ENCODE measurements at regions not wholly inside any gene's neighbourhood (a gene's known extent, or its start where the extent isn't known, plus 50 kb on each side); places are given as distances from the start of the nearest gene placed in this dataset.

GRCh38 chr1:17914131-17914530 is 159.0 kb downstream of the ACTL8 start:
- H3K4me1 Mint-ChIP-seq: no peaks in the 10 kb centered on the region
- peaks cover 17% of the 10 kb centered on the region for H3K27me3 Mint-ChIP-seq
- no peak overlapping the region for H3K4me3 Mint-ChIP-seq
- H3K36me3 Mint-ChIP-seq: no peaks in the 10 kb centered on the region
- no peak for ATAC-seq (ENCODE audit: low read depth)
- DNase-seq (ENCODE audit: low spot score in 2 of 2): no peak
- no peaks in the 10 kb centered on the region for H3K9me3 Mint-ChIP-seq
- H3K27ac Mint-ChIP-seq: no peak overlapping the region

- H3K9me3 Mint-ChIP-seq: no peaks in the 10 kb centered on the region
- ATAC-seq (ENCODE audit: low read depth) (no peak), DNase-seq (ENCODE audit: low spot score in 2 of 2) (no peak)
- no peaks in the 10 kb centered on the region for H3K4me1 Mint-ChIP-seq
- no peaks in the 10 kb centered on the region for H3K36me3 Mint-ChIP-seq
- H3K27me3 Mint-ChIP-seq: peaks cover 17% of the 10 kb centered on the region
- H3K27ac Mint-ChIP-seq: no peak overlapping the region
- no peak overlapping the region for H3K4me3 Mint-ChIP-seq
Measured at GRCh38 chr1:17914987-17915386, 159.9 kb downstream of the ACTL8 start.

GRCh38 chr1:17915511-17916197 is 160.5 kb downstream of the ACTL8 start:
- no peak overlapping the region for H3K4me3 Mint-ChIP-seq
- no peaks in the 10 kb centered on the region for H3K36me3 Mint-ChIP-seq
- ATAC-seq (ENCODE audit: low read depth) (no peak), DNase-seq (ENCODE audit: low spot score in 2 of 2) (no peak)
- no peaks in the 10 kb centered on the region for H3K4me1 Mint-ChIP-seq
- no peaks in the 10 kb centered on the region for H3K9me3 Mint-ChIP-seq
- peaks cover 19% of the 10 kb centered on the region for H3K27me3 Mint-ChIP-seq
- H3K27ac Mint-ChIP-seq: no peak overlapping the region

GRCh38 chr1:17916702-17917101 is 161.6 kb downstream of the ACTL8 start:
- H3K36me3 Mint-ChIP-seq: no peaks in the 10 kb centered on the region
- H3K4me1 Mint-ChIP-seq: no peaks in the 10 kb centered on the region
- ATAC-seq (ENCODE audit: low read depth) (no peak), DNase-seq (ENCODE audit: low spot score in 2 of 2) (no peak)
- H3K9me3 Mint-ChIP-seq: no peaks in the 10 kb centered on the region
- H3K27ac Mint-ChIP-seq: no peak overlapping the region
- H3K4me3 Mint-ChIP-seq: no peak overlapping the region
- peaks cover 21% of the 10 kb centered on the region for H3K27me3 Mint-ChIP-seq

- Mint-ChIP-seq H3K27ac (no peak overlapping the region), H3K9me3 (no peaks in the 10 kb centered on the region), H3K36me3 (no peaks in the 10 kb centered on the region), H3K4me3 (no peak overlapping the region), H3K27me3 (peaks cover 27% of the 10 kb centered on the region), H3K4me1 (no peaks in the 10 kb centered on the region)
- ATAC-seq (ENCODE audit: low read depth) (no peak), DNase-seq (ENCODE audit: low spot score in 2 of 2) (no peak)
Measured at GRCh38 chr1:17919525-17920439, 164.6 kb downstream of the ACTL8 start.

GRCh38 chr1:17920881-17921640 is 165.9 kb downstream of the ACTL8 start:
- no peak for DNase-seq (ENCODE audit: low spot score in 2 of 2)
- H3K36me3 Mint-ChIP-seq: no peaks in the 10 kb centered on the region
- H3K4me3 Mint-ChIP-seq: no peak overlapping the region
- no peak for ATAC-seq (ENCODE audit: low read depth)
- H3K27me3 Mint-ChIP-seq: peaks cover 25% of the 10 kb centered on the region
- no peaks in the 10 kb centered on the region for H3K4me1 Mint-ChIP-seq
- H3K9me3 Mint-ChIP-seq: no peaks in the 10 kb centered on the region
- H3K27ac Mint-ChIP-seq: no peak overlapping the region

GRCh38 chr1:17922833-17923232 is 167.7 kb downstream of the ACTL8 start:
- H3K4me3 Mint-ChIP-seq: no peak overlapping the region

GRCh38 chr1:17923666-17924065 is 168.5 kb downstream of the ACTL8 start:
- Mint-ChIP-seq H3K27me3 (peaks cover 21% of the 10 kb centered on the region), H3K4me3 (no peak overlapping the region), H3K4me1 (no peaks in the 10 kb centered on the region), H3K27ac (no peak overlapping the region), H3K36me3 (no peaks in the 10 kb centered on the region), H3K9me3 (no peaks in the 10 kb centered on the region)
- DNase-seq (ENCODE audit: low spot score in 2 of 2): no peak
- ATAC-seq (ENCODE audit: low read depth): no peak

More at GRCh38 chr1:17922833-17923232, 167.7 kb downstream of the ACTL8 start:
- H3K4me1 Mint-ChIP-seq: no peaks in the 10 kb centered on the region
- ATAC-seq (ENCODE audit: low read depth) (no peak), DNase-seq (ENCODE audit: low spot score in 2 of 2) (no peak)
- no peaks in the 10 kb centered on the region for H3K36me3 Mint-ChIP-seq
- H3K27me3 Mint-ChIP-seq: peaks cover 20% of the 10 kb centered on the region
- no peak overlapping the region for H3K27ac Mint-ChIP-seq
- H3K9me3 Mint-ChIP-seq: no peaks in the 10 kb centered on the region

GRCh38 chr1:17924578-17924977 is 169.4 kb downstream of the ACTL8 start:
- no peak for ATAC-seq (ENCODE audit: low read depth)
- H3K27me3 Mint-ChIP-seq: peaks cover 23% of the 10 kb centered on the region

GRCh38 chr1:17925290-17926237 is 170.4 kb downstream of the ACTL8 start:
- no peak for DNase-seq (ENCODE audit: low spot score in 2 of 2)
- Mint-ChIP-seq H3K36me3 (no peaks in the 10 kb centered on the region), H3K4me1 (no peaks in the 10 kb centered on the region), H3K9me3 (no peaks in the 10 kb centered on the region), H3K27ac (no peak overlapping the region), H3K4me3 (no peak overlapping the region), H3K27me3 (peaks cover 18% of the 10 kb centered on the region)
- no peak for ATAC-seq (ENCODE audit: low read depth)

More at GRCh38 chr1:17924578-17924977, 169.4 kb downstream of the ACTL8 start:
- Mint-ChIP-seq H3K27ac (no peak overlapping the region), H3K4me1 (no peaks in the 10 kb centered on the region), H3K4me3 (no peak overlapping the region), H3K9me3 (no peaks in the 10 kb centered on the region), H3K36me3 (no peaks in the 10 kb centered on the region)
- DNase-seq (ENCODE audit: low spot score in 2 of 2): no peak

- H3K9me3 Mint-ChIP-seq: no peaks in the 10 kb centered on the region
- no peak for DNase-seq (ENCODE audit: low spot score in 2 of 2)
- no peak for ATAC-seq (ENCODE audit: low read depth)
- H3K36me3 Mint-ChIP-seq: no peaks in the 10 kb centered on the region
- no peaks in the 10 kb centered on the region for H3K4me1 Mint-ChIP-seq
- H3K4me3 Mint-ChIP-seq: no peak overlapping the region
- H3K27ac Mint-ChIP-seq: no peak overlapping the region
- peaks cover 17% of the 10 kb centered on the region for H3K27me3 Mint-ChIP-seq
Measured at GRCh38 chr1:17926906-17927305, 171.8 kb downstream of the ACTL8 start.

- H3K27me3 Mint-ChIP-seq: peaks cover 13% of the 10 kb centered on the region
- DNase-seq (ENCODE audit: low spot score in 2 of 2) (no peak), ATAC-seq (ENCODE audit: low read depth) (no peak)
- no peak overlapping the region for H3K4me3 Mint-ChIP-seq
- no peaks in the 10 kb centered on the region for H3K9me3 Mint-ChIP-seq
- no peaks in the 10 kb centered on the region for H3K36me3 Mint-ChIP-seq
- no peak overlapping the region for H3K27ac Mint-ChIP-seq
- H3K4me1 Mint-ChIP-seq: no peaks in the 10 kb centered on the region
Measured at GRCh38 chr1:17927952-17928351, 172.8 kb downstream of the ACTL8 start.

GRCh38 chr1:17929224-17929623 is 174.1 kb downstream of the ACTL8 start:
- DNase-seq (ENCODE audit: low spot score in 2 of 2) (no peak), ATAC-seq (ENCODE audit: low read depth) (no peak)
- H3K27me3 Mint-ChIP-seq: peaks cover 10% of the 10 kb centered on the region
- H3K9me3 Mint-ChIP-seq: no peaks in the 10 kb centered on the region
- H3K4me1 Mint-ChIP-seq: no peaks in the 10 kb centered on the region
- H3K36me3 Mint-ChIP-seq: no peaks in the 10 kb centered on the region
- H3K4me3 Mint-ChIP-seq: no peak overlapping the region
- no peak overlapping the region for H3K27ac Mint-ChIP-seq
